Hepatocyte (in vitro differentiated cells): ENCODE measurements at regions not wholly inside any gene's neighbourhood (a gene's known extent, or its start where the extent isn't known, plus 50 kb on each side); places are given as distances from the start of the nearest gene placed in this dataset.
"Not testable (repeated sequence)": the region's sequence is repeated elsewhere in the genome, so short reads cannot be mapped to it uniquely, and the experiment has no call there.

Source experiments
- DNase-seq: peaks from one replicate; pipeline ENCODE4 v3.0.0-alpha.2; 2016; ENCODE audit warnings: low spot score
- H2AFZ ChIP-seq: fragments of 200-600 bp; sonication (generic); 2 replicates; pipeline ENCODE4 v1.6.0; 2016; ENCODE audit warnings: antibody characterized with exemption, mild to moderate bottlenecking
- H3K27ac ChIP-seq: fragments of 200-600 bp; sonication (generic); 2 replicates; pipeline ENCODE4 v1.5.1; 2016; ENCODE audit warnings: mild to moderate bottlenecking
- H3K27me3 ChIP-seq: fragments of 200-600 bp; sonication (generic); 2 replicates; pipeline ENCODE4 v1.6.1; 2016
- H3K36me3 ChIP-seq: fragments of 200-600 bp; sonication (generic); replicated peaks from 2 replicates; pipeline ENCODE4 v1.5.1; 2016; ENCODE audit warnings: low read depth; ENCODE audit not compliant: insufficient read depth
- H3K4me1 ChIP-seq: fragments of 200-600 bp; sonication (generic); 2 replicates; pipeline ENCODE4 v1.5.1; 2016; ENCODE audit warnings: mild to moderate bottlenecking, moderate library complexity; ENCODE audit not compliant: insufficient read depth
- H3K4me2 ChIP-seq: fragments of 200-600 bp; sonication (generic); 2 replicates; pipeline ENCODE4 v1.6.0; 2016
- H3K4me3 ChIP-seq: fragments of 200-600 bp; sonication (generic); 2 replicates; pipeline ENCODE4 v1.5.1; 2016; ENCODE audit warnings: mild to moderate bottlenecking
- H3K79me2 ChIP-seq: fragments of 200-600 bp; sonication (generic); 2 replicates; pipeline ENCODE4 v1.6.0; 2017; ENCODE audit warnings: mild to moderate bottlenecking
- H3K9me2 ChIP-seq: fragments of 200-600 bp; sonication (generic); replicated peaks from 2 replicates; pipeline ENCODE4 v1.6.0; 2017; ENCODE audit warnings: mild to moderate bottlenecking; ENCODE audit not compliant: insufficient read depth
- H3K9me3 ChIP-seq: fragments of 200-600 bp; sonication (generic); 2 replicates; pipeline ENCODE4 v1.5.1; 2016; ENCODE audit warnings: low read depth, mild to moderate bottlenecking
- H4K20me1 ChIP-seq: fragments of 200-600 bp; sonication (generic); 2 replicates; pipeline ENCODE4 v1.6.0; 2016; ENCODE audit warnings: mild to moderate bottlenecking; ENCODE audit not compliant: insufficient read depth, poor library complexity, severe bottlenecking
- CTCF ChIP-seq: fragments of 200-600 bp; sonication (generic); IDR thresholded peaks from 2 replicates; pipeline ENCODE4 v1.5.1; 2016; ENCODE audit warnings: antibody characterized with exemption, mild to moderate bottlenecking; ENCODE audit not compliant: poor library complexity
- EZH2 ChIP-seq: fragments of 200-600 bp; sonication (generic); IDR thresholded peaks from 2 replicates; pipeline ENCODE4 v1.6.1; 2016; ENCODE audit warnings: antibody characterized with exemption, mild to moderate bottlenecking, borderline replicate concordance
- EZH2phosphoT487 ChIP-seq: fragments of 200-600 bp; sonication (generic); IDR thresholded peaks from one replicate; pipeline ENCODE4 v1.6.1; 2018; ENCODE audit warnings: antibody characterized with exemption, mild to moderate bottlenecking, low read depth, moderate library complexity; ENCODE audit not compliant: unreplicated experiment, severe bottlenecking
- WGBS: methylation state at CpG from one replicate; pipeline ENCODE4 v1.1.6; 2016; ENCODE audit warnings: low lambda C conversion rate; ENCODE audit errors: missing lambda C conversion rate; 5-methylcytosine and 5-hydroxymethylcytosine counted together

- no peaks in the 10 kb centered on the region for H3K79me2 ChIP-seq
- no peak overlapping the region for H3K27ac ChIP-seq
- H3K9me3 ChIP-seq = no peaks in the 10 kb centered on the region
- 68% methylated on average over 1 of the region's 1 CpG for WGBS
- H2AFZ ChIP-seq = no peak overlapping the region
- no peaks in the 10 kb centered on the region for H4K20me1 ChIP-seq
- no peak for DNase-seq
- TF ChIP-seq EZH2 (no peak), EZH2phosphoT487 (no peak), CTCF (no peak)
- H3K36me3 ChIP-seq = no peaks in the 10 kb centered on the region
- no peak overlapping the region for H3K4me2 ChIP-seq
- H3K4me3 ChIP-seq = no peak overlapping the region
- no peaks in the 10 kb centered on the region for H3K4me1 ChIP-seq
- no peaks in the 10 kb centered on the region for H3K9me2 ChIP-seq
- no peaks in the 10 kb centered on the region for H3K27me3 ChIP-seq
Measured at GRCh38 chr2:147002256-147002655, 842.6 kb upstream of the ACVR2A start.

- Histone ChIP-seq H3K9me2 (no peaks in the 10 kb centered on the region), H3K4me2 (no peak overlapping the region), H2AFZ (no peak overlapping the region), H4K20me1 (no peaks in the 10 kb centered on the region), H3K4me3 (no peak overlapping the region), H3K4me1 (no peaks in the 10 kb centered on the region), H3K36me3 (no peaks in the 10 kb centered on the region), H3K9me3 (no peaks in the 10 kb centered on the region), H3K79me2 (no peaks in the 10 kb centered on the region), H3K27ac (no peak overlapping the region), H3K27me3 (no peaks in the 10 kb centered on the region)
- TF ChIP-seq CTCF = no peak
- TF ChIP-seq EZH2 = no peak
- no peak for TF ChIP-seq EZH2phosphoT487
- 96% methylated on average over 1 of the region's 1 CpG for WGBS
- no peak for DNase-seq
Measured at GRCh38 chr2:147001061-147001460, 843.8 kb upstream of the ACVR2A start.

GRCh38 chr2:147000151-147000550 lies 844.7 kb upstream of the ACVR2A start:
- H3K4me3 ChIP-seq, H3K4me1 ChIP-seq, H3K79me2 ChIP-seq, H3K9me3 ChIP-seq, H2AFZ ChIP-seq, H3K4me2 ChIP-seq, DNase-seq, H3K27ac ChIP-seq, H3K36me3 ChIP-seq, H3K9me2 ChIP-seq, H4K20me1 ChIP-seq, H3K27me3 ChIP-seq: not testable (repeated sequence)
- WGBS = 46% methylated on average over 2 of the region's 2 CpGs

- TF ChIP-seq CTCF = no peak
- TF ChIP-seq EZH2phosphoT487 = no peak
- no peak for TF ChIP-seq EZH2
- 61% methylated on average over 2 of the region's 2 CpGs for WGBS
Measured at GRCh38 chr2:146997945-146998344, 846.9 kb upstream of the ACVR2A start.

More at GRCh38 chr2:146997945-146998344, 846.9 kb upstream of the ACVR2A start:
- Histone ChIP-seq H3K27me3 (no peaks in the 10 kb centered on the region), H2AFZ (no peak overlapping the region), H4K20me1 (no peaks in the 10 kb centered on the region), H3K36me3 (no peaks in the 10 kb centered on the region), H3K4me2 (no peak overlapping the region), H3K9me2 (no peaks in the 10 kb centered on the region), H3K27ac (no peak overlapping the region), H3K9me3 (no peaks in the 10 kb centered on the region), H3K79me2 (no peaks in the 10 kb centered on the region), H3K4me1 (no peaks in the 10 kb centered on the region), H3K4me3 (no peak overlapping the region)
- no peak for DNase-seq
